ELR (cell line): ENCODE measurements at regions not wholly inside any gene's neighbourhood (a gene's known extent, or its start where the extent isn't known, plus 50 kb on each side); places are given as distances from the start of the nearest gene placed in this dataset.

Experiments
- DNase-seq: peaks from one replicate; pipeline ENCODE4 v3.0.0-alpha.2; 2015; ENCODE audit warnings: low read depth

GRCh38 chr5:71865665-71866320 is 146.7 kb downstream of the CARTPT start:
- DNase-seq: no peak

- no peak for DNase-seq
These were observed 153.3 kb downstream of the CARTPT start for GRCh38 chr5:71872311-71872864.

GRCh38 chr5:71873191-71873591 is 154.1 kb downstream of the CARTPT start:
- no peak for DNase-seq

- no peak for DNase-seq
These were observed 155.4 kb downstream of the CARTPT start for GRCh38 chr5:71874521-71874920.

GRCh38 chr5:71877511-71877910 is 158.4 kb downstream of the CARTPT start:
- DNase-seq: no peak

GRCh38 chr5:71880536-71880935 is 161.5 kb downstream of the CARTPT start:
- DNase-seq: no peak

GRCh38 chr5:71882826-71883741 is 164.0 kb downstream of the CARTPT start:
- DNase-seq: peak; percentile 29

- DNase-seq: no peak
These were observed 164.6 kb downstream of the CARTPT start for GRCh38 chr5:71883742-71884103.

- DNase-seq: no peak
These were observed 165.9 kb downstream of the CARTPT start for GRCh38 chr5:71884926-71885325.

GRCh38 chr5:71886406-71886805 is 167.3 kb downstream of the CARTPT start:
- DNase-seq: no peak

- DNase-seq: peak; percentile 88
These were observed 168.6 kb downstream of the CARTPT start for GRCh38 chr5:71887680-71888079.

GRCh38 chr5:71891406-71891805 is 172.3 kb downstream of the CARTPT start:
- no peak for DNase-seq

GRCh38 chr5:71891856-71892255 is 172.8 kb downstream of the CARTPT start:
- peak; percentile 40 for DNase-seq

GRCh38 chr5:71892641-71893365 is 173.7 kb downstream of the CARTPT start:
- no peak for DNase-seq

- no peak for DNase-seq
These were observed 174.4 kb downstream of the CARTPT start for GRCh38 chr5:71893451-71893850.

GRCh38 chr5:71894091-71894490 is 175.0 kb downstream of the CARTPT start:
- DNase-seq: no peak

GRCh38 chr5:71895546-71895945 is 176.5 kb downstream of the CARTPT start:
- no peak for DNase-seq

GRCh38 chr5:71899865-71900342 is 180.8 kb downstream of the CARTPT start:
- peak; percentile 56 for DNase-seq

- DNase-seq: no peak
These were observed 184.7 kb downstream of the CARTPT start for GRCh38 chr5:71903808-71904207.

GRCh38 chr5:71904852-71905251 is 185.8 kb downstream of the CARTPT start:
- no peak for DNase-seq

GRCh38 chr5:71905834-71906711 is 187.0 kb downstream of the CARTPT start:
- no peak for DNase-seq
